ENCODE measurements at regions not wholly inside any gene's neighbourhood (a gene's known extent, or its start where the extent isn't known, plus 50 kb on each side); places are given as distances from the start of the nearest gene placed in this dataset.
"Not testable (repeated sequence)": the region's sequence is repeated elsewhere in the genome, so short reads cannot be mapped to it uniquely, and the experiment has no call there.

DNA sequence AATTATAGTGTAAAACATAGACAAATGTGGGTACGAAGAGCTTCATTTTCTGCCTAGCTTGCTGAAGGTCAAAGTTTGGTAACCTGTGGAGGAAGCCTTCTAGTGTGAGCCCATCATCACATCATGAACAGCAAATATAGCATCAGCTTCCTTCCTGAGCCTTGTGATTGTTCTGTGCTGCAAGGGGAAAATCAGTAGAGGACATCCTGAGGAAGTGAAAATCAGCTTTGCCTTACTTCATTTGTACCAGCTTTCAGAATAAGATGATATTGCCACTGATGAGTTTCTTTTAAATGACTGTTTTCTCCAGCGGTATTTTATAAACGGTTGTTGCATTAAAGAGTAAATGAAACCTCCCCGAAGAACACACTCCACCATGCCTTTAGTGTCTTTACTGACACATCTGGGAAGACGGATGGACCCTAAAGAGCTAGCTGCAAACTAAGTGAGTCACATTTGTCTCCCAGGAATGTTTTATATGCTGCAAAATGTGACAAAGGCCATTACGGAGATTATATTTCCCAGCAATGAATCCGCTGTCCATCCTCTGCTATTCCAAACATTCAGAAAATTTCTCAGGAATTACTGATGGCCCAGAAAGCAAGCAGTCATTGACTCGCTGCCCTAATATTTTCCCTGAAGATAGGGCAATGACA, 1272.8 kb downstream of the SUCLG1 start:
- no peak overlapping the region for H3K4me2 ChIP-seq (ENCODE audit: low read depth, low read length)
- no peaks in the 10 kb centered on the region for H3K36me3 ChIP-seq (replicated peaks; ENCODE audit: insufficient read depth, low read length)
- no peaks in the 10 kb centered on the region for H3K9me3 ChIP-seq (replicated peaks; ENCODE audit: insufficient read depth, low read length)
- no peak for DNase-seq
- no peak overlapping the region for H3K27ac ChIP-seq (ENCODE audit: low read length)
- no peaks in the 10 kb centered on the region for H3K4me1 ChIP-seq (ENCODE audit: low read length)
- no peak overlapping the region for H3K9ac ChIP-seq (ENCODE audit: low read length)
- no peak overlapping the region for H3K4me3 ChIP-seq (ENCODE audit: low read length)
- no peaks in the 10 kb centered on the region for H3K9me2 ChIP-seq (replicated peaks; ENCODE audit: insufficient read depth, low read length)
- no peaks in the 10 kb centered on the region for H3K27me3 ChIP-seq (replicated peaks; ENCODE audit: insufficient read depth, low read length)
- TF ChIP-seq EZH2 (optimal IDR thresholded peaks at IDR 0.05; ENCODE audit: low read depth, low read length), result no peak
- TF ChIP-seq CTCF (IDR thresholded peaks at IDR 0.05; ENCODE audit: low read length), result no peak
- TF ChIP-seq EZH2phosphoT487 (IDR thresholded peaks at IDR 0.05; ENCODE audit: low read length), result no peak
- no peak overlapping the region for H2AFZ ChIP-seq (ENCODE audit: low read length)
- no peaks in the 10 kb centered on the region for H4K20me1 ChIP-seq (ENCODE audit: insufficient read depth, low read length)
- no peaks in the 10 kb centered on the region for H3F3A ChIP-seq (ENCODE audit: insufficient read depth, low read length)
- H3K79me2 ChIP-seq (ENCODE audit: low read length), result no peaks in the 10 kb centered on the region

- H4K20me1 ChIP-seq (ENCODE audit: insufficient read depth, low read length); H3K9ac ChIP-seq (ENCODE audit: low read length): not testable (repeated sequence)
These were observed 1278.1 kb downstream of the SUCLG1 start for GRCh38 chr2:83180862-83181530.

GRCh38 chr2:83176539-83176938, 1282.5 kb downstream of the SUCLG1 start:
- Histone ChIP-seq H3K27me3 (replicated peaks; ENCODE audit: insufficient read depth, low read length) (no peaks in the 10 kb centered on the region), H3K9ac (ENCODE audit: low read length) (no peak overlapping the region), H3K4me3 (ENCODE audit: low read length) (no peak overlapping the region), H3K4me2 (ENCODE audit: low read depth, low read length) (no peak overlapping the region), H3K9me3 (replicated peaks; ENCODE audit: insufficient read depth, low read length) (no peaks in the 10 kb centered on the region), H3K27ac (ENCODE audit: low read length) (no peak overlapping the region), H3K36me3 (replicated peaks; ENCODE audit: insufficient read depth, low read length) (no peaks in the 10 kb centered on the region), H4K20me1 (ENCODE audit: insufficient read depth, low read length) (no peaks in the 10 kb centered on the region), H3K9me2 (replicated peaks; ENCODE audit: insufficient read depth, low read length) (no peaks in the 10 kb centered on the region), H3K79me2 (ENCODE audit: low read length) (no peaks in the 10 kb centered on the region), H3K4me1 (ENCODE audit: low read length) (no peaks in the 10 kb centered on the region), H3F3A (ENCODE audit: insufficient read depth, low read length) (no peaks in the 10 kb centered on the region), H2AFZ (ENCODE audit: low read length) (no peak overlapping the region)
- DNase-seq, result no peak
- TF ChIP-seq CTCF (IDR thresholded peaks at IDR 0.05; ENCODE audit: low read length), result no peak
- no peak for TF ChIP-seq EZH2phosphoT487 (IDR thresholded peaks at IDR 0.05; ENCODE audit: low read length)
- TF ChIP-seq EZH2 (optimal IDR thresholded peaks at IDR 0.05; ENCODE audit: low read depth, low read length), result no peak

More at GRCh38 chr2:83180862-83181530, 1278.1 kb downstream of the SUCLG1 start:
- not testable (repeated sequence) for H3F3A ChIP-seq (ENCODE audit: insufficient read depth, low read length); H3K4me1 ChIP-seq (ENCODE audit: low read length); H3K9me2 ChIP-seq (replicated peaks; ENCODE audit: insufficient read depth, low read length); H3K36me3 ChIP-seq (replicated peaks; ENCODE audit: insufficient read depth, low read length); H3K4me2 ChIP-seq (ENCODE audit: low read depth, low read length); H3K9me3 ChIP-seq (replicated peaks; ENCODE audit: insufficient read depth, low read length); H3K4me3 ChIP-seq (ENCODE audit: low read length); H3K79me2 ChIP-seq (ENCODE audit: low read length); H3K27me3 ChIP-seq (replicated peaks; ENCODE audit: insufficient read depth, low read length); H2AFZ ChIP-seq (ENCODE audit: low read length); H3K27ac ChIP-seq (ENCODE audit: low read length); DNase-seq

- Histone ChIP-seq H3K4me1 (ENCODE audit: low read length) (no peaks in the 10 kb centered on the region), H3K9me3 (replicated peaks; ENCODE audit: insufficient read depth, low read length) (no peaks in the 10 kb centered on the region), H3K36me3 (replicated peaks; ENCODE audit: insufficient read depth, low read length) (no peaks in the 10 kb centered on the region), H3K27me3 (replicated peaks; ENCODE audit: insufficient read depth, low read length) (no peaks in the 10 kb centered on the region), H3K79me2 (ENCODE audit: low read length) (no peaks in the 10 kb centered on the region), H2AFZ (ENCODE audit: low read length) (no peak overlapping the region), H3K4me2 (ENCODE audit: low read depth, low read length) (no peak overlapping the region), H4K20me1 (ENCODE audit: insufficient read depth, low read length) (no peaks in the 10 kb centered on the region), H3K9me2 (replicated peaks; ENCODE audit: insufficient read depth, low read length) (no peaks in the 10 kb centered on the region), H3K27ac (ENCODE audit: low read length) (no peak overlapping the region), H3K9ac (ENCODE audit: low read length) (no peak overlapping the region), H3F3A (ENCODE audit: insufficient read depth, low read length) (no peaks in the 10 kb centered on the region), H3K4me3 (ENCODE audit: low read length) (no peak overlapping the region)
- no peak for DNase-seq
- TF ChIP-seq EZH2 (optimal IDR thresholded peaks at IDR 0.05; ENCODE audit: low read depth, low read length) (no peak), CTCF (IDR thresholded peaks at IDR 0.05; ENCODE audit: low read length) (no peak), EZH2phosphoT487 (IDR thresholded peaks at IDR 0.05; ENCODE audit: low read length) (no peak)
These were observed 1286.2 kb downstream of the SUCLG1 start for GRCh38 chr2:83172841-83173240.
